ENCODE measurements at regions not wholly inside any gene's neighbourhood (a gene's known extent, or its start where the extent isn't known, plus 50 kb on each side); places are given as distances from the start of the nearest gene placed in this dataset.

DNA sequence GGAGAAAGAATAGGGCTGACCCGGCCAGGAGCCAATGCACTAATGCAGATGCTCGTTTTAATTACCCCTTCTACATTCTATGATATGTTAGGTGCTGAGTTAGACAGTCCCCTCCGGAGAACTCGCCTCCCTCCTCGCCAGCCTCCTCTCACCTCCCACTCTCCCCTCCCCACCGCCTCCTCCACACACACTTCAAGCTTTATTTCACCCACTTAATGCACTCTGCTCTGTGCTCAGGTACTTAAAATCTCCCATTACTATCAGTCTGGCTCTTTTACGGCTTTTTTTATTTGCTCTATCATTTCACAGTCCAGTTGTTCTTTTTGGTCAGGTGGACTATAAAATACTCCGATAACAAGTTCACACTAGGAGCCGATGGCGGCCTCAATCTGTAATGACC lies 231.6 kb downstream of the TEX36 start:
- Mint-ChIP-seq H3K27ac (no peak overlapping the region), H3K36me3 (no peaks in the 10 kb centered on the region)
- no peak overlapping the region for H3K4me3 ChIP-seq

GRCh38 chr10:125450218-125450617 lies 232.7 kb downstream of the TEX36 start:
- H3K9me3 Mint-ChIP-seq, result no peaks in the 10 kb centered on the region
- H3K4me1 Mint-ChIP-seq, result peaks cover 1% of the 10 kb centered on the region
- H3K27me3 Mint-ChIP-seq (ENCODE audit: insufficient read depth, low read depth), result peaks cover 4% of the 10 kb centered on the region
- peak overlapping the region; percentile 40 for H3K27ac Mint-ChIP-seq
- no peak for DNase-seq (ENCODE audit: low spot score)
- Histone ChIP-seq H3K9ac (no peak overlapping the region), H3F3A (ENCODE audit: low read depth) (no peaks in the 10 kb centered on the region), H4K20me1 (ENCODE audit: low read depth) (no peaks in the 10 kb centered on the region), H3K9me3 (ENCODE audit: low read depth) (no peaks in the 10 kb centered on the region), H2AFZ (replicated peaks) (no peak overlapping the region), H3K36me3 (no peaks in the 10 kb centered on the region), H3K27ac (no peak overlapping the region), H3K27me3 (no peaks in the 10 kb centered on the region), H3K79me2 (ENCODE audit: low read depth) (no peaks in the 10 kb centered on the region), H3K4me2 (no peak overlapping the region), H3K4me3 (no peak overlapping the region), H3K4me1 (no peaks in the 10 kb centered on the region)
- H3K36me3 Mint-ChIP-seq, result no peaks in the 10 kb centered on the region
- no peak overlapping the region for H3K4me3 Mint-ChIP-seq
- TF ChIP-seq EZH2phosphoT487 (IDR thresholded peaks at IDR 0.05) (no peak), CTCF (IDR thresholded peaks at IDR 0.05) (no peak), EZH2 (IDR thresholded peaks at IDR 0.05) (no peak)

More for the DNA sequence above, 231.6 kb downstream of the TEX36 start:
- DNase-seq (ENCODE audit: low spot score), result no peak
- Mint-ChIP-seq H3K4me3 (no peak overlapping the region), H3K9me3 (no peaks in the 10 kb centered on the region), H3K4me1 (peaks cover 12% of the 10 kb centered on the region), H3K27me3 (ENCODE audit: insufficient read depth, low read depth) (peaks cover 3% of the 10 kb centered on the region)
- H3K4me2 ChIP-seq, result no peak overlapping the region
- H3K9ac ChIP-seq, result no peak overlapping the region
- no peaks in the 10 kb centered on the region for H3K27me3 ChIP-seq
- no peak overlapping the region for H2AFZ ChIP-seq (replicated peaks)
- H3K27ac ChIP-seq, result no peak overlapping the region
- no peaks in the 10 kb centered on the region for H4K20me1 ChIP-seq (ENCODE audit: low read depth)
- no peaks in the 10 kb centered on the region for H3K9me3 ChIP-seq (ENCODE audit: low read depth)
- H3K79me2 ChIP-seq (ENCODE audit: low read depth), result no peaks in the 10 kb centered on the region
- no peaks in the 10 kb centered on the region for H3F3A ChIP-seq (ENCODE audit: low read depth)
- peaks cover 11% of the 10 kb centered on the region for H3K4me1 ChIP-seq
- no peak for TF ChIP-seq EZH2phosphoT487 (IDR thresholded peaks at IDR 0.05)
- H3K36me3 ChIP-seq, result no peaks in the 10 kb centered on the region

GRCh38 chr10:125449571-125449970 lies 233.4 kb downstream of the TEX36 start:
- Mint-ChIP-seq H3K27ac (no peak overlapping the region), H3K36me3 (no peaks in the 10 kb centered on the region), H3K27me3 (ENCODE audit: insufficient read depth, low read depth) (peaks cover 2% of the 10 kb centered on the region), H3K4me1 (no peaks in the 10 kb centered on the region), H3K9me3 (no peaks in the 10 kb centered on the region), H3K4me3 (no peak overlapping the region)
- Histone ChIP-seq H3K9ac (no peak overlapping the region), H3K4me1 (no peaks in the 10 kb centered on the region), H3K27ac (no peak overlapping the region), H3K79me2 (ENCODE audit: low read depth) (no peaks in the 10 kb centered on the region), H3K4me2 (no peak overlapping the region), H3F3A (ENCODE audit: low read depth) (no peaks in the 10 kb centered on the region), H4K20me1 (ENCODE audit: low read depth) (no peaks in the 10 kb centered on the region), H3K9me3 (ENCODE audit: low read depth) (no peaks in the 10 kb centered on the region), H3K36me3 (no peaks in the 10 kb centered on the region), H3K27me3 (no peaks in the 10 kb centered on the region), H3K4me3 (no peak overlapping the region), H2AFZ (replicated peaks) (no peak overlapping the region)
- no peak for DNase-seq (ENCODE audit: low spot score)
- TF ChIP-seq EZH2phosphoT487 (IDR thresholded peaks at IDR 0.05) (no peak), CTCF (IDR thresholded peaks at IDR 0.05) (no peak), EZH2 (IDR thresholded peaks at IDR 0.05) (no peak)

GRCh38 chr10:125448596-125448995 lies 234.4 kb downstream of the TEX36 start:
- no peak overlapping the region for H3K4me2 ChIP-seq
- H3K36me3 ChIP-seq, result no peaks in the 10 kb centered on the region
- no peaks in the 10 kb centered on the region for H3K9me3 Mint-ChIP-seq
- no peaks in the 10 kb centered on the region for H3K79me2 ChIP-seq (ENCODE audit: low read depth)
- no peak overlapping the region for H2AFZ ChIP-seq (replicated peaks)
- no peaks in the 10 kb centered on the region for H3K36me3 Mint-ChIP-seq
- H4K20me1 ChIP-seq (ENCODE audit: low read depth), result no peaks in the 10 kb centered on the region
- H3K4me1 ChIP-seq, result no peaks in the 10 kb centered on the region
- no peak overlapping the region for H3K27ac ChIP-seq
- H3K27me3 Mint-ChIP-seq (ENCODE audit: insufficient read depth, low read depth), result peaks cover 2% of the 10 kb centered on the region
- no peaks in the 10 kb centered on the region for H3K27me3 ChIP-seq
- no peaks in the 10 kb centered on the region for H3F3A ChIP-seq (ENCODE audit: low read depth)
- no peak overlapping the region for H3K27ac Mint-ChIP-seq
- H3K9ac ChIP-seq, result no peak overlapping the region
- no peak overlapping the region for H3K4me3 Mint-ChIP-seq
- H3K4me1 Mint-ChIP-seq, result no peaks in the 10 kb centered on the region
- no peaks in the 10 kb centered on the region for H3K9me3 ChIP-seq (ENCODE audit: low read depth)
- TF ChIP-seq CTCF (IDR thresholded peaks at IDR 0.05) (peak; percentile 73), EZH2 (IDR thresholded peaks at IDR 0.05) (no peak), EZH2phosphoT487 (IDR thresholded peaks at IDR 0.05) (no peak)
- no peak overlapping the region for H3K4me3 ChIP-seq
- DNase-seq (ENCODE audit: low spot score), result peak; percentile 70

Data from neural progenitor cell (in vitro differentiated cells).